ENCODE measurements at regions not wholly inside any gene's neighbourhood (a gene's known extent, or its start where the extent isn't known, plus 50 kb on each side); places are given as distances from the start of the nearest gene placed in this dataset.

- in situ Hi-C loops (cut with HindIII; ENCODE audit: low pct_unique_long_range_greater_than_20kb, low sequenced_read_pairs), result no loop called here
- no peak for TF ChIP-seq JUND (IDR thresholded peaks at IDR 0.05; ENCODE audit: low read depth)
- DNase-seq (ENCODE audit: low read depth in 1 of 2, low spot score in 1 of 2), result no peak
These were observed 131.3 kb downstream of the CEBPB start for GRCh38 chr20:50321797-50322480.

GRCh38 chr20:50322703-50323131 lies 132.1 kb downstream of the CEBPB start:
- no peak for TF ChIP-seq JUND (IDR thresholded peaks at IDR 0.05; ENCODE audit: low read depth)
- DNase-seq (ENCODE audit: low read depth in 1 of 2, low spot score in 1 of 2), result no peak
- in situ Hi-C loops (cut with HindIII; ENCODE audit: low pct_unique_long_range_greater_than_20kb, low sequenced_read_pairs), result no loop called here

- no peak for DNase-seq (ENCODE audit: low read depth in 1 of 2, low spot score in 1 of 2)
These were observed 132.6 kb downstream of the CEBPB start for GRCh38 chr20:50323209-50323608.

GRCh38 chr20:50323777-50324775 lies 133.4 kb downstream of the CEBPB start:
- in situ Hi-C loops (cut with HindIII; ENCODE audit: low pct_unique_long_range_greater_than_20kb, low sequenced_read_pairs), result no loop called here
- no peak for DNase-seq (ENCODE audit: low read depth in 1 of 2, low spot score in 1 of 2)
- TF ChIP-seq JUND (IDR thresholded peaks at IDR 0.05; ENCODE audit: low read depth), result no peak

More at GRCh38 chr20:50323209-50323608, 132.6 kb downstream of the CEBPB start:
- no peak for TF ChIP-seq JUND (IDR thresholded peaks at IDR 0.05; ENCODE audit: low read depth)
- in situ Hi-C loops (cut with HindIII; ENCODE audit: low pct_unique_long_range_greater_than_20kb, low sequenced_read_pairs), result no loop called here

DNA sequence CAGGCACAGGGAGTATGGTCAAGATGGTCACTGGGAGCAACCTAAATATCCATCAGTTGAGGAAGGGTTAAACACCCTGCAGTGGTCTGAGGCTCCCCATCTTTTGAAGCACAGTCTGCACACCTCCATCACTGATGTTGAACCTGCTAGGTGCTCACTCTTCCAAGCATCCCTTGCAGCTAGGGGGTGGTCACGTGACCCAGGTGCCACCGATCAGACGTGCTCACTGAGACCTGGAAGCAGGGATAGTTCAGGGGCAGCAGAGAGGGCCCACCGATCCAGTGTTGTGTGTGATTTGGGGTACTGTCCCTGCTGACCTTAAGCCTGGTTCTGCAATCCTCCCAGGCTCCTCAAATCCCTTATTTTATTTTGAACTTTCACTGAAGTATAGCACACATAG lies 134.6 kb downstream of the CEBPB start:
- DNase-seq (ENCODE audit: low read depth in 1 of 2, low spot score in 1 of 2), result no peak
- in situ Hi-C loops (cut with HindIII; ENCODE audit: low pct_unique_long_range_greater_than_20kb, low sequenced_read_pairs), result no loop called here
- TF ChIP-seq JUND (IDR thresholded peaks at IDR 0.05; ENCODE audit: low read depth), result no peak

DNA sequence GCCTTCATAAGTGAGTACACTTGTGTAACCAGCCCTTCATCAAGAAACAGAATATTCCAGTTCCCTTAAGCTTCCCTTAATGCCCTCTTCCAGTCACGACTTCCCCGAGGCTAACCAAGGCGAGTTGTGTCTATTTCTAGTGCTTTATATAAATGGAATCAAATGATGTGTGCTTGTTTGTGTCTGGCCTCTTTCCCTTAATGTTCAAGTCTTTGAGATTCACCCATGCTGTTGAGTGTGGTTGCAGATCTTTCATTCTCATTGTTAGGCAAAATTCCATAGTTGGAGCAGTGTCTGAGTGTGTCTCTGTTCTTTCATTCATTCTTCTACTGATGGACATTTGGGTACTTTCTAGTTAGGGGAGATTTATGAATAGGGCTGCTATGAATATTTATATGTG lies 135.0 kb downstream of the CEBPB start:
- no peak for TF ChIP-seq JUND (IDR thresholded peaks at IDR 0.05; ENCODE audit: low read depth)
- in situ Hi-C loops (cut with HindIII; ENCODE audit: low pct_unique_long_range_greater_than_20kb, low sequenced_read_pairs), result no loop called here
- no peak for DNase-seq (ENCODE audit: low read depth in 1 of 2, low spot score in 1 of 2)

DNA sequence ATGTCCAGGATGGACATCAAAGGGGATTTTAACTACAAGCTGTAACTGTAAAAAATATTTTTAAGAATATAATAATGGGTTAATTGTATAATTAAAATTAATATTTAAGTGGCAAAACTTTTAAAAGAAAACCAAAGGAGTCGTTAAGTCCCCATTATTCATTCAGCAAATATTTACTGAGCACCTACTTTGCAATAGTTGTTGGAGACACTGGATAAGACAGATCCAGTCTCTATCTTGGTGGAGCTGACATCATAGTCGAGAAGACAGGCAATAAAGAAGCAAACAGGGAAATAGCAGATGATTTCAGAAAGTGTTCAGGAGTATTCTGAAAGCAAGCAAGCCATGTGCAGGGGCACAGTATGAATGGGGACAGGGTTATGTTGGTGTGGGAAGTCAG lies 137.0 kb downstream of the CEBPB start:
- in situ Hi-C loops (cut with HindIII; ENCODE audit: low pct_unique_long_range_greater_than_20kb, low sequenced_read_pairs), result no loop called here
- no peak for DNase-seq (ENCODE audit: low read depth in 1 of 2, low spot score in 1 of 2)
- TF ChIP-seq JUND (IDR thresholded peaks at IDR 0.05; ENCODE audit: low read depth), result no peak

DNA sequence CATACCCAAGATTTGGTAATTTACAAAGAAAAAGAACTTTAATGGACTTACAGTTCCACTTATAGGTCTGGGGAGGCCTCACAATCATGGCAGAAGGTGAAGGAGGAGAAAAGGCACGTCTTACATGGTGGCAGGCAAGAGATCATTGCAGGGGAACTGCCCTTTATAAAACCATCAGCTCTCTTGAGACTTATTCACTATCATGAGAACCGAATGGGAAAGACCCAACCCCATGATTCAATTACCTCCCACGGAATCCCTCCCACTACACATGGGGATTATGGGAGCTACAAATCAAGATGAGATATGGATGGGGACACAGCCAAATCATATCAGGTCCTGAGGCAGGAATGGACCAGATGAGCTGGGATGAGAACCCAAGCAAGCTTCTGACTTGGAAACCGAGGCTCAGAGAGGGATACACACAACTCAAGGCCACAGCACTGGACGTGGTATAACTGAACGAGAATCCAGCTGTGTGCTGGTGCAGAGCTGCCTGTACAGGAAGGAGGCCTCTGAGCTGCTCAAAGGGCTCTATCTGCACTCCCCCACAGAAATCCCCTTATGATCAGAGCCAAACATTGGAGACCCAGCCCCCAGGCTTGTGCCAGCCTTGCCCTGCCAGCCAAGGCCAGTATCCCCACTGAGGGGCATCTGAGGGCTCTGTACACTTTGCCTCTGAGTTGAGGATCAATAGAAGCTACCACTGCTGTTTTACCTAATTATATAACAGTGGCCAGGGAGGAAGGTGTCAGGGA lies 137.8 kb downstream of the CEBPB start:
- in situ Hi-C loops (cut with HindIII; ENCODE audit: low pct_unique_long_range_greater_than_20kb, low sequenced_read_pairs), result no loop called here
- no peak for TF ChIP-seq JUND (IDR thresholded peaks at IDR 0.05; ENCODE audit: low read depth)

GRCh38 chr20:50328996-50329898 lies 138.6 kb downstream of the CEBPB start:
- in situ Hi-C loops (cut with HindIII; ENCODE audit: low pct_unique_long_range_greater_than_20kb, low sequenced_read_pairs), result no loop called here
- DNase-seq (ENCODE audit: low read depth in 1 of 2, low spot score in 1 of 2), result no peak
- no peak for TF ChIP-seq JUND (IDR thresholded peaks at IDR 0.05; ENCODE audit: low read depth)

More for the DNA sequence above, 137.8 kb downstream of the CEBPB start:
- no peak for DNase-seq (ENCODE audit: low read depth in 1 of 2, low spot score in 1 of 2)

- DNase-seq (ENCODE audit: low read depth in 1 of 2, low spot score in 1 of 2), result no peak
- TF ChIP-seq JUND (IDR thresholded peaks at IDR 0.05; ENCODE audit: low read depth), result no peak
- in situ Hi-C loops (cut with HindIII; ENCODE audit: low pct_unique_long_range_greater_than_20kb, low sequenced_read_pairs), result no loop called here
These were observed 139.4 kb downstream of the CEBPB start for GRCh38 chr20:50329981-50330503.

GRCh38 chr20:50330504-50331313 lies 140.1 kb downstream of the CEBPB start:
- TF ChIP-seq JUND (IDR thresholded peaks at IDR 0.05; ENCODE audit: low read depth), result no peak
- in situ Hi-C loops (cut with HindIII; ENCODE audit: low pct_unique_long_range_greater_than_20kb, low sequenced_read_pairs), result no loop called here
- DNase-seq (ENCODE audit: low read depth in 1 of 2, low spot score in 1 of 2), result peak in 1 of 2 experiments; percentile 44
